ENCODE measurements at regions not wholly inside any gene's neighbourhood (a gene's known extent, or its start where the extent isn't known, plus 50 kb on each side); places are given as distances from the start of the nearest gene placed in this dataset.

- H3K4me3 ChIP-seq (ENCODE audit: control insufficient read depth, low read depth, low read length) = no peak overlapping the region
- no peak for DNase-seq (ENCODE audit: low read depth)
- TF ChIP-seq CTCF (conservative IDR thresholded peaks at IDR 0.05; ENCODE audit: control insufficient read depth, insufficient read depth, low read depth, low read length) = no peak
Measured at GRCh38 chr7:25727876-25728275, 424.1 kb upstream of the NFE2L3 start.

GRCh38 chr7:25731068-25731845 is 420.7 kb upstream of the NFE2L3 start:
- no peak for TF ChIP-seq CTCF (conservative IDR thresholded peaks at IDR 0.05; ENCODE audit: control insufficient read depth, insufficient read depth, low read depth, low read length)
- no peak for DNase-seq (ENCODE audit: low read depth)
- no peak overlapping the region for H3K4me3 ChIP-seq (ENCODE audit: control insufficient read depth, low read depth, low read length)

GRCh38 chr7:25731846-25732245 is 420.2 kb upstream of the NFE2L3 start:
- H3K4me3 ChIP-seq (ENCODE audit: control insufficient read depth, low read depth, low read length) = no peak overlapping the region
- no peak for TF ChIP-seq CTCF (conservative IDR thresholded peaks at IDR 0.05; ENCODE audit: control insufficient read depth, insufficient read depth, low read depth, low read length)
- no peak for DNase-seq (ENCODE audit: low read depth)

GRCh38 chr7:25732766-25733217 is 419.2 kb upstream of the NFE2L3 start:
- no peak for DNase-seq (ENCODE audit: low read depth)
- no peak for TF ChIP-seq CTCF (conservative IDR thresholded peaks at IDR 0.05; ENCODE audit: control insufficient read depth, insufficient read depth, low read depth, low read length)
- no peak overlapping the region for H3K4me3 ChIP-seq (ENCODE audit: control insufficient read depth, low read depth, low read length)

DNA sequence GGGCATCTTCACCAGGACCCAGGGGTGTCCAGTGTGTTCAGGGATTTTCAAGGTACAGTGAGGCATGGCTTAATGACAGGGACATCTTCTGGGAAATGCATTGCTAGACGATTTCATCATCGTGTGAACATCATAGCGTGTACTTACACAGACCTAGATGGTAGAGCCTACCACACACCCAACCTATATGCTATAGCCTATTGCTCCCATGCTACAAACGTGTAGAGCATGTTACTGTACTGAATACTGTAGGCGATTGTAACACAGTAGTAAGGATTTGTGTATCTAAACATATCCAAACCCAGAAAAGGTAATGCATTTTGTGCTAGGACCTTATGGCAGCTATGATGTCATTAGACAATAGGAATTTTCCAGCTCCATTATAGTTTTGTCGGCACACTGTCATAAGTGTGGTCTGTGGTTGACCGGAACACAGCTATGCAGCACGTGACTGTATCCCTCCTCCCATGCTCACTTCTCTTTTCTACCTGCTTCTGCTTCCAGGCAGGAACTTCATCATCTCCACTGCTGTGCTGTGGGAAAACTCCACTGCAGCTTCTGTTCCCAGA is 416.2 kb upstream of the NFE2L3 start:
- TF ChIP-seq CTCF (conservative IDR thresholded peaks at IDR 0.05; ENCODE audit: control insufficient read depth, insufficient read depth, low read depth, low read length) = no peak
- no peak overlapping the region for H3K4me3 ChIP-seq (ENCODE audit: control insufficient read depth, low read depth, low read length)
- DNase-seq (ENCODE audit: low read depth) = no peak

- TF ChIP-seq CTCF (conservative IDR thresholded peaks at IDR 0.05; ENCODE audit: control insufficient read depth, insufficient read depth, low read depth, low read length) = no peak
- DNase-seq (ENCODE audit: low read depth) = no peak
Measured at GRCh38 chr7:25738528-25738927, 413.5 kb upstream of the NFE2L3 start.

More at GRCh38 chr7:25738528-25738927, 413.5 kb upstream of the NFE2L3 start:
- H3K4me3 ChIP-seq (ENCODE audit: control insufficient read depth, low read depth, low read length) = no peak overlapping the region
